ENCODE measurements at regions not wholly inside any gene's neighbourhood (a gene's known extent, or its start where the extent isn't known, plus 50 kb on each side); places are given as distances from the start of the nearest gene placed in this dataset.

DNA sequence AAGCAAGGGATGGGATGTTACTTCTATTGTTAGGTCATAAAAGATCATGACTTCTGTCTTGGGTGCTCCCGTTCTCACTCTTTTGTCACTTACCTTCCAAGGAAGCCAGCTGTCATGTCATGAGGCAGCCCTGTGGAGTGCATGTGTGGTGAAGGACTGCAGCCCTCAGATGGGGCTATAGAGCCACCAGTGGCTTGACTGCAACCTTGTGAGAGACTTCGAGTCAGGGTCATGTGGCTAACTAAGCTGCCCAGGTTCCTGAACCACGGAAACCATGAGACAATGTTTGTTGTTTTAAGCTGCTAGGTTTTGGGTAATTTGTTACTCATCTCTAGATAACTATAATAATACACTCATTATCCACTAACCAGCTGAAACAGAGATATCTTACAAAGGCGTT lies 477.1 kb downstream of the BTBD3 start:
- H3K27me3 ChIP-seq (ENCODE audit: control insufficient read depth in 4 of 4, insufficient read depth in 4 of 4, low read length in 3 of 4): no peaks in the 10 kb centered on the region
- H3K4me3 ChIP-seq (ENCODE audit: low read depth in 1 of 3, low read length in 3 of 3): no peak overlapping the region
- 76% methylated on average over 4 of the region's 4 CpGs for WGBS
- TF ChIP-seq TAF1 (conservative IDR thresholded peaks at IDR 0.05) (no peak), HNF4G (IDR thresholded peaks at IDR 0.05) (no peak), ATF3 (IDR thresholded peaks at IDR 0.05) (no peak), HNF4A (conservative IDR thresholded peaks at IDR 0.05) (no peak), REST (IDR thresholded peaks at IDR 0.05) (no peak), FOXA2 (IDR thresholded peaks at IDR 0.05) (no peak), RXRA (IDR thresholded peaks at IDR 0.05) (no peak), JUND (IDR thresholded peaks at IDR 0.05) (no peak), YY1 (IDR thresholded peaks at IDR 0.05) (no peak), RAD21 (IDR thresholded peaks at IDR 0.05) (no peak), SP1 (IDR thresholded peaks at IDR 0.05) (no peak), EGR1 (IDR thresholded peaks at IDR 0.05; ENCODE audit: low read depth in 2 of 2) (no peak), NR2F2 (IDR thresholded peaks at IDR 0.05) (no peak), FOXA1 (IDR thresholded peaks at IDR 0.05) (no peak), GABPA (IDR thresholded peaks at IDR 0.05 in 1 of 2, conservative IDR thresholded peaks at IDR 0.05 in 1 of 2) (no peak)
- TF ChIP-seq, protein P1, sequence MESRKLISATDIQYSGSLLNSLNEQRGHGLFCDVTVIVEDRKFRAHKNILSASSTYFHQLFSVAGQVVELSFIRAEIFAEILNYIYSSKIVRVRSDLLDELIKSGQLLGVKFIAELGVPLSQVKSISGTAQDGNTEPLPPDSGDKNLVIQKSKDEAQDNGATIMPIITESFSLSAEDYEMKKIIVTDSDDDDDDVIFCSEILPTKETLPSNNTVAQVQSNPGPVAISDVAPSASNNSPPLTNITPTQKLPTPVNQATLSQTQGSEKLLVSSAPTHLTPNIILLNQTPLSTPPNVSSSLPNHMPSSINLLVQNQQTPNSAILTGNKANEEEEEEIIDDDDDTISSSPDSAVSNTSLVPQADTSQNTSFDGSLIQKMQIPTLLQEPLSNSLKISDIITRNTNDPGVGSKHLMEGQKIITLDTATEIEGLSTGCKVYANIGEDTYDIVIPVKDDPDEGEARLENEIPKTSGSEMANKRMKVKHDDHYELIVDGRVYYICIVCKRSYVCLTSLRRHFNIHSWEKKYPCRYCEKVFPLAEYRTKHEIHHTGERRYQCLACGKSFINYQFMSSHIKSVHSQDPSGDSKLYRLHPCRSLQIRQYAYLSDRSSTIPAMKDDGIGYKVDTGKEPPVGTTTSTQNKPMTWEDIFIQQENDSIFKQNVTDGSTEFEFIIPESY (IDR thresholded peaks at IDR 0.05): no peak
- TF ChIP-seq, protein P2, sequence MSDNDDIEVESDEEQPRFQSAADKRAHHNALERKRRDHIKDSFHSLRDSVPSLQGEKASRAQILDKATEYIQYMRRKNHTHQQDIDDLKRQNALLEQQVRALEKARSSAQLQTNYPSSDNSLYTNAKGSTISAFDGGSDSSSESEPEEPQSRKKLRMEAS (IDR thresholded peaks at IDR 0.05): no peak
- TF ChIP-seq, protein P3, sequence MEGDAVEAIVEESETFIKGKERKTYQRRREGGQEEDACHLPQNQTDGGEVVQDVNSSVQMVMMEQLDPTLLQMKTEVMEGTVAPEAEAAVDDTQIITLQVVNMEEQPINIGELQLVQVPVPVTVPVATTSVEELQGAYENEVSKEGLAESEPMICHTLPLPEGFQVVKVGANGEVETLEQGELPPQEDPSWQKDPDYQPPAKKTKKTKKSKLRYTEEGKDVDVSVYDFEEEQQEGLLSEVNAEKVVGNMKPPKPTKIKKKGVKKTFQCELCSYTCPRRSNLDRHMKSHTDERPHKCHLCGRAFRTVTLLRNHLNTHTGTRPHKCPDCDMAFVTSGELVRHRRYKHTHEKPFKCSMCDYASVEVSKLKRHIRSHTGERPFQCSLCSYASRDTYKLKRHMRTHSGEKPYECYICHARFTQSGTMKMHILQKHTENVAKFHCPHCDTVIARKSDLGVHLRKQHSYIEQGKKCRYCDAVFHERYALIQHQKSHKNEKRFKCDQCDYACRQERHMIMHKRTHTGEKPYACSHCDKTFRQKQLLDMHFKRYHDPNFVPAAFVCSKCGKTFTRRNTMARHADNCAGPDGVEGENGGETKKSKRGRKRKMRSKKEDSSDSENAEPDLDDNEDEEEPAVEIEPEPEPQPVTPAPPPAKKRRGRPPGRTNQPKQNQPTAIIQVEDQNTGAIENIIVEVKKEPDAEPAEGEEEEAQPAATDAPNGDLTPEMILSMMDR (IDR thresholded peaks at IDR 0.05; ENCODE audit: low read depth, low read length, missing input control): no peak
- H3K9ac ChIP-seq (ENCODE audit: low read depth in 1 of 2, low read length in 2 of 2): no peak overlapping the region
- H3K4me1 ChIP-seq (ENCODE audit: control insufficient read depth in 4 of 4, insufficient read depth in 4 of 4, low read length in 3 of 4): no peaks in the 10 kb centered on the region
- no peak for DNase-seq (ENCODE audit: low spot score)
- no peak overlapping the region for H3K27ac ChIP-seq (ENCODE audit: low read depth in 1 of 2, low read length in 2 of 2)
- H3K36me3 ChIP-seq (ENCODE audit: control insufficient read depth in 4 of 4, insufficient read depth in 3 of 4, low read depth in 1 of 4, low read length in 3 of 4): no peaks in the 10 kb centered on the region
- H3K9me3 ChIP-seq (ENCODE audit: control insufficient read depth in 4 of 4, low read length in 3 of 4): no peaks in the 10 kb centered on the region
